DMS153 treated with DMSO at 0.1 percent for 48 hours (cell line): ENCODE measurements at regions not wholly inside any gene's neighbourhood (a gene's known extent, or its start where the extent isn't known, plus 50 kb on each side); places are given as distances from the start of the nearest gene placed in this dataset.
"Not testable (repeated sequence)": the region's sequence is repeated elsewhere in the genome, so short reads cannot be mapped to it uniquely, and the experiment has no call there.

Source experiments
- DNase-seq: peaks from one replicate; lab custom pipeline; 2025; ENCODE audit not compliant: unreplicated experiment; lab: John Stamatoyannopoulos, UW

DNA sequence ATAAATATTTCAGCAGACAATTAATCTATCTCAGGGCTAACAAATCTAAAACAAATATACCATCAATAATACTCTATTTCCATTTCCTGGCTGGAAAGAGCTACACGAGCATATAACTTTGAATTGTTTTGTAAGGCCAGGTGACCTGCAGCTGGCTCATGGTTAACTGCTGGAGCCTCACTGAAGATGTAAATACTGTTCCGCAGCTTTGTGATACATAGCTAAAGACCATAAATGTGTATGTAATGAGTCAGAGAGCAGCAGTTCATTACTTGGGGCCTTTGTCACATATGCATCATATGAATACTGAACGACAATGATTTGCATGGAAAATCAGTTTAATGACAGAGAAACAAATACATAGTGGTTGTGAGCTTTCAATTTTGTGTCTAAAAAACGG is 109.4 kb upstream of the CCN2 start:
- DNase-seq, result peak; percentile 61

- DNase-seq, result no peak
Observed at GRCh38 chr6:132058975-132059374, 107.8 kb upstream of the CCN2 start.

DNA sequence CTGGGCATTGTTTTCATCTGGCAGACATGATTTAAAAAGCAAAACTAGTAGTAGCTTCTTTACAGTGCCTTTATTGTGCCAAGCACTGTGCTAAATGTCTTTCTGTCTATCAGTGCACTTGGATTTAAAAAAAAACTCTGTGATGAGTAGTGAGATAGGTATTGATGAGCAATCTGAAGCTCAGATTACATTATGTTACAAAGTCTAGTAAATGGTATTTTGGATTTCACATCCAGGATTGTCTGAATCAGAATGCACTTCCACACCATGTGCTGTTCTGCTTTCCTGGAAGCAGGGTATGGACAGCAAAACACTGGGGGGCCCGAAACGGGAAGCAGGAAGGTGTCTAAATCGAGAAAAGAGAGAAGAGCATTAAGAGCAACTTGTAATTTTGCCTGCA is 103.4 kb upstream of the CCN2 start:
- DNase-seq, result no peak

DNA sequence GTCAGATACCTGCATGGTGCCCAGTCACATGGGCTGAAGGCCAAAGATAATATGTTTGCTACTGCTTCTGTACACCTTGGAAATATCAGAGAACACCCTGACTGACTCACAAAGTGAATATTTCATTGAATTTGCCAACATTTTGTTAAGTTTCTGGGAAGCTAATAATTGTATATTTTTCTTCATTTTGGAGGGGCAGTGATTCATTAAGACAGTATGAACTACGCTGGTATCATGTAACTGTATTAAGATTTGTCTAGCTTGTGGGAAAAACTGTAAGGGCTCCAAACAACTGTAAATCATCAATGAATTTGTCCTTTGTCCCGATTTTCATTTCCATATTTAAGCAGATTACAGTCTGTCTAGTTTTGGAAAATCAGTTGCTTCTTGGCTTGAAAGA is 102.3 kb upstream of the CCN2 start:
- no peak for DNase-seq

- DNase-seq, result no peak
Observed at GRCh38 chr6:132052096-132052495, 100.9 kb upstream of the CCN2 start.

GRCh38 chr6:132045877-132046276 is 94.7 kb upstream of the CCN2 start:
- no peak for DNase-seq

DNA sequence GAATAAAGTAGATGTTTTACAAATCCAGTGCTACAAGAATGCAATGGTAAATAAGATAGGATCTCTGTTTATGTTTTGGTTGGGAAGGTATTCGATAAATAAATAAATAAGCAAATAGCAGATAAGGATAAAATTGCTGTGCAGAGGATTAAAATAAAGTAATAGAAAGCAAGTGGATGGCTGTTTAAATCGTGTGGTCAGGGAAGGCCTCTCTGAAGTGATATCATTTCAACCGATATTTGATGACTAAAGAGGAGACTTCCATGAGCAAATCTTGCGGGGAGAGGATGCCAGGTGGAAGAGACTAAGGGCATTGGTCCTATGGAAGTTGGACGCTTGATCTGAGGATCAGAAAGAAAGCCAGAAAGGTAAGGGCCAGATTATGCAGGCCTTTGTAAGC is 92.0 kb upstream of the CCN2 start:
- DNase-seq, result no peak

DNA sequence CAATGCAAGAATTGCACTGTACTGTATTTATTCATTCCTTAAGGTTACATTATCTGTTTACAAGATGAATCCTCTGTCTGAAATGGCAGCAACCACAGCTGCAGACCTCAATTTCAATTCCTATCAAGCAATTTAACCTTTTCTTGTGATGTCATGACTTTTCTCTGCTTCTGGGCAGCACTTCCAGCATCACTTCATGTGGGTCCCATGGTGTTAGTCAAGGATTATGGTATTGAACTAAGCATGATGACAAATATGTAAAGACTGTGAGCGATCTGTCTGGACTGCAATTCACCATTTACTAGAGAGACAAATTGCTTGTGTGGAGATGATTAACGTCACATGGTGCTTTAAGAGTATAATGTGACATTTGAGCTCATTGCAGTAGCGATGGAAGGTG is 90.5 kb upstream of the CCN2 start:
- DNase-seq, result no peak

DNA sequence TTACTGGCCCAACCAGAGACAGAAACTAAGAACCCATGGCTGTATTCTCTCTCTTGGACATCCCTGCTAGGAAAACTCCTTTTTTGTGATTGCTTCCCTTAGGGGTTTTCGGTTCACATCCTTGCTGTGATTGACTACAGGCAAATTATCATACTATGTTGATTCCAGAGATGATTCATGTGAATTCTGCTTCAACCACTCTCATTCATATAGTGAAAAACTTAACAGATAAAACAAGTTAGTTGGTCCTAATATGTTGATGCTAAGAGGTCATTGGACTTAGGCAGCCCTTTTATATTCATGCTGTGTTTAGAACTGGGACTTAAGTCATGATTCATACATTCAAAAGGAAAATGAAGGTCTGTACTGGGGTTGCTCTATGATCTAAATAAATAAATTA is 76.9 kb upstream of the CCN2 start:
- no peak for DNase-seq

GRCh38 chr6:132025468-132025867 is 74.3 kb upstream of the CCN2 start:
- DNase-seq, result no peak

DNA sequence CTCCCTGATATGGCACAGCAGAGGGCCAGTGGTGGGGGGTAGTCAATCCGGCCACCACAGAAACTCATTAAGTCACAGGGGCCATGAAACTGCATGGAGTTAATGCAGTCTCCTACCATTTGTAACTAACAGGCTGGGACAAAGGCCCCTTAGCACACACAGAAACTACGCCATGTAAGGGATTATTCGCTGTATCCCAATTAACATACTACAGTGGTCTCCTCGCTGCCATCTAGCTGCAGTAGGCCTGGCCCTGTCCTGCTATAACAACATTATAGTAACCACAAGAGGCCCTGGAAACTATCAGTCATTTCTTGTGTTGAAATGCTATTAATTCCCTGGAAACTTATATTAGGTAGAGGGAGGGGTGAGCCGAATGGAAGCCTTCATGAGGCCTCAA is 72.3 kb upstream of the CCN2 start:
- no peak for DNase-seq

DNA sequence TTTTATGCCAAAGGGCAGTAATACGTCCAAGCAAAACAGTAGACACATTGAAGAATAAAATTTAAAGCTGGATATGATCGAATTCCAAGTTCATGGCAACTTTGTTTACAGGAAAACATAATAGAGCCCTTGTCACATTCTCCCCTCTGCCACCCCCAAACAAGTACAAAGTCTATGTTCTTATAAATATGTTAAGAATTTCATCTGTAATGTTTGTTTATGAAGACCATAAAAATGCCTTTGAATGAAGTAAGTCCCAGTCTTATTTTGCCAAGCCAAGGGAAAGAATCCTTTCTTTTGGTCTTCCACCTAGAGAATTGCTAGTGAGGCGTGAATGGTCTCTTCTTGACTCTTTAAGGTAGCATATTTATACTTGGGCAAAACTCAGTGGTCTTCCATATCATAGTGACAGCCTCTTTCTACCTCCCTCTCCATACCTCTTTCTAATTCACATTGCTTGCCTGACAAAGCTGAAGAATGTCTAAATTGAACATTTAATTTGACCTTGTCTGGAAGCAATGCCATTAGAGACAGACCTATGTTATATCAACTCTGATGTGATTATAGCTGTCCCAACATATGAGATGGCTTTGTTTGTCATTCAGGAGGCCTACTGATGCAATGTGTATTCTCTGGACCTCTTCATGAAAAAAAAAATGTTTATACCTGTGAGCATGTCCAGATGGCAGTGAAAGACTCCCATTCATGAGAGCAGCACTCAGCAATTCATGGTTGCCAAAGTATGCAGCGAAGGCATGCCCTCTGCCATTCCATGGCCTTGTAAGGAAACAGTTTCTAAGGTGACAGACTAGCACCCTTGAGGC is 70.6 kb upstream of the CCN2 start:
- no peak for DNase-seq

GRCh38 chr6:132020918-132021317 is 69.7 kb upstream of the CCN2 start:
- not testable (repeated sequence) for DNase-seq

- no peak for DNase-seq
Observed at GRCh38 chr6:132020138-132020581, 69.0 kb upstream of the CCN2 start.

GRCh38 chr6:132019586-132019985 is 68.4 kb upstream of the CCN2 start:
- no peak for DNase-seq

DNA sequence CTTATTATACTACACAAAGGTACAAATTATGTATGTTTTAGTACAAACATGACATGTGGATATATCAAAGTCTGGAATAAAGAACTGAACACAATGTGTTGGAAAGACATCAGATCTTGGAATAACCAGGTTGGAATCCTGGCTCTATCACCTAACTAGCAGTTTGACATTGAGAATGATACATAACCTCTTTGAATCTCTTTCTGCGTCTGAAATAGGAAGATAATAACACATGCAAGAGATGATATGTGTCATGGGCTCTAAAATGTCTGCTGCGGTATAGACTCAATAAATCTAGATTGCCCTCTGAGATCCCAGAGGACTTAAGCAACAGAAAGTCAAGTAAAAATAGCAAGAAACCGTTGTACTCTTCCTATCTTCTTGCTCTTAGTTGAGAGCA is 66.8 kb upstream of the CCN2 start:
- no peak for DNase-seq

DNA sequence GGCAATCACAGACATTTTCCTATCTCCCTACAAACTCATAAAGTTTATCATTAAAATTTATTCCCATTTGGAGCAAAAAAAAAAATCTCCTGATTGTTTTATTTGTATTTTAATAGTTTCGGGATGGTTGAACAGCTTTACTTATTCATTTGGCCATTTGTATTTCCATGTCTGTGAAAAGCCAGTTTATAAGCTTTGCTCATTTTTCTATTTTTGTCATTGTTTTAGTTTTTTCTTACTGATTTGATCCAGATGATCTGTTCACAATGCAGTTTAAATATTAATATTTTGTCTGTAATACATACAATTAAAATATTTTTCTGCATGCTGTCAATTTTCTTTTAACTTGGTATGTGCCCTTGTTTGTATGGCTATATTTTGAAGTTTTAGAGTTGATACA is 65.2 kb upstream of the CCN2 start:
- no peak for DNase-seq

DNA sequence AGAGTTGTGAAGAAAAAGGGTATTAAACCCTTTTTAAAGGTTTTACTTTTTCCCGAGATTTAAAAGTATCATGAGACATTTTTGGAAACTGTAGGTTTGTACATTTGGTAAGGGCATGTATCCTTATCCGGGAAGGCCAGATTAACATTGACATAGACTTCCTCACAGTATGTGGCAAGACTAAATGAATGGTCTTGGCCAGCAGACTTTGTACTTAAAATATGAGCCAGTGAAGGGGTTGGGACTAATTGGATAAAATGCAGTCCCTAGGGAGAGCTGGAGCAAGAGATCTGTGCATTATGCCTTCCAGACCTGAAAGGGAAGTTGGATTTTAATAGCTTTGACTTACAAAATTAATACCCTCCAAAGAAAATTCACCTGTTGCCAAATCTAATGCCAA is 60.4 kb upstream of the CCN2 start:
- no peak for DNase-seq

- no peak for DNase-seq
Observed at GRCh38 chr6:132009175-132009574, 58.0 kb upstream of the CCN2 start.

DNA sequence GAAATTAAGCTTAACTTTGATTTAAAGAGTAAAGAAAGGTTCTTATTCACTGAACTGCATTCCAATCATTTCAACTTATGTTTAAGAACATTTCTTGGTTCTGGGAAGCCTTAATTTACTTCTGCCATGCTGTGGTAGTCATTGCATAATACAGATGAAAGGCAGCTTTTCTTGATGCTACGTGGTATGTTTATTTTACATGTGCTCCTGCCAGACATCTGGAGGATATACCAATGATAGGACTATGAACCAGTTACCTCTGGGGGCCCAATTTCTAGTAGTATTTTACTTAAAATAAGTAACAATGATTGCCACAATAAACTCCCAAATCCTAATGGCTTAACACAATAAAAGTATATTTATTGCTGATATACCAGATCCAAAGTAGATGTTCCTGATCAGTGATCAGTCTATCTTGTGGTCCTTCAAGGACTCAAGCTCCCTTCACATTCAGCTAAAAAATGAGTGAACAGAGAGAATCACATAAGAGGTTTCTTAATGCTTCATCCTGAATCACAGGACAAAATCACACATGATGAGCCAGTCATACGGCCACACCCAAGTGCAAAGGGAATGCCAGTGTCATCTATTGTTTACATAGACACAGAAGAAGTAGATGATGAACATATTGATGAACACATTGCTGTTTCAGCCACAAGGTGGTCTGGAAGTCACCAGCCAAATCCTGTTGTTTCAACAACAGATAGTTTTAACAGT is 56.5 kb upstream of the CCN2 start:
- no peak for DNase-seq

DNA sequence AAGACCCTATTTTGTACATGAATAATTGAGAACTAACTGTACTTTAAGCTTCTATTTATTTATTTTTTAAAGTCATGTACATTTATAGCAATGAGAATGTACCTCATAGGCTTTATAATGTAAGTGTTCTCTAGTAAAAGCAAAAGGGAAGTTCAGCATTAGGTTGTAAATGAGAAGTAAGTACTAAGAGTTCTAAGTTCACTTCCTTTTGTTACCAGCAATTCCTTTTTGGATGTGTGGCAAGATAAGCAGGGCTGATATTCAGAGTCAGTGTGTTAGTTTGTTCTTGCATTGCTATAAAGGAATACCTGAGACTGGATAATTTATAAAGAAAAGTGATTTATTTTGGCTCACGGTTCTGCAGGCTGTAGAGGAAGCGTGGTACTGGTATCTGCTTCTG is 54.0 kb upstream of the CCN2 start:
- no peak for DNase-seq

DNA sequence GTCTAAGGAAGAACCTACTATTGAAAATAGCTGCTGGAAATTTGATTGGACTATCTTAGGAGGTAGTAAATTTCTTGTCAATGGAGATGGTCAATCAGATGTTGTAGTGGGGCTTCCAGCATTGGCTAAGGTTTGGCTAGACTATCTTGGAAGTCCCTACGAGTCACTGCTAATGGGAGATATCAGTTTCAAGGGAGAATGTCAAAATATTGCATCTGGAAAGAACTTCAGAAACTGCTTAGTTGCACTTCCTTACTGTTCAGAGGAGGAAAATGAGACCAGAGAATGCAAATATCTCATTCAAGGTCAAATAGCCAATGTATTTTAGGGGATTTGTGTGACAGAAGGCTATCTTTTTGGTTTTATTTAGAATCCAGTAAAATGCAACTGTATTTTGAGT is 53.5 kb upstream of the CCN2 start:
- DNase-seq, result no peak
